ENCODE measurements at regions not wholly inside any gene's neighbourhood (a gene's known extent, or its start where the extent isn't known, plus 50 kb on each side); places are given as distances from the start of the nearest gene placed in this dataset.

- no peak for DNase-seq
Measured at GRCh38 chr3:118001380-118001779, 1033.3 kb downstream of the IGSF11 start.

- DNase-seq = no peak
Measured at GRCh38 chr3:118011910-118012309, 1022.7 kb downstream of the IGSF11 start.

GRCh38 chr3:118029049-118029448 is 1005.6 kb downstream of the IGSF11 start:
- no peak for DNase-seq

- DNase-seq = no peak
Measured at GRCh38 chr3:118036215-118036614, 998.4 kb downstream of the IGSF11 start.

GRCh38 chr3:118055381-118055780 is 979.3 kb downstream of the IGSF11 start:
- DNase-seq = no peak

GRCh38 chr3:118057086-118057485 is 977.6 kb downstream of the IGSF11 start:
- DNase-seq = no peak

GRCh38 chr3:118059096-118059495 is 975.5 kb downstream of the IGSF11 start:
- no peak for DNase-seq

- DNase-seq = no peak
Measured at GRCh38 chr3:118067439-118067838, 967.2 kb downstream of the IGSF11 start.

GRCh38 chr3:118075873-118076272 is 958.8 kb downstream of the IGSF11 start:
- no peak for DNase-seq

GRCh38 chr3:118077332-118077731 is 957.3 kb downstream of the IGSF11 start:
- no peak for DNase-seq

- no peak for DNase-seq
Measured at GRCh38 chr3:118080889-118081288, 953.8 kb downstream of the IGSF11 start.

GRCh38 chr3:118088696-118089095 is 946.0 kb downstream of the IGSF11 start:
- DNase-seq = no peak

- DNase-seq = no peak
Measured at GRCh38 chr3:118089563-118089962, 945.1 kb downstream of the IGSF11 start.

GRCh38 chr3:118097226-118097625 is 937.4 kb downstream of the IGSF11 start:
- no peak for DNase-seq

GRCh38 chr3:118097660-118098059 is 937.0 kb downstream of the IGSF11 start:
- no peak for DNase-seq

GRCh38 chr3:118098827-118099226 is 935.8 kb downstream of the IGSF11 start:
- DNase-seq = no peak

- no peak for DNase-seq
Measured at GRCh38 chr3:118101891-118102290, 932.8 kb downstream of the IGSF11 start.

- DNase-seq = no peak
Measured at GRCh38 chr3:118102737-118103136, 931.9 kb downstream of the IGSF11 start.

- DNase-seq = no peak
Measured at GRCh38 chr3:118108201-118108600, 926.4 kb downstream of the IGSF11 start.

GRCh38 chr3:118108769-118109168 is 925.9 kb downstream of the IGSF11 start:
- no peak for DNase-seq

- no peak for DNase-seq
Measured at GRCh38 chr3:118110211-118110610, 924.4 kb downstream of the IGSF11 start.

GRCh38 chr3:118116991-118117390 is 917.7 kb downstream of the IGSF11 start:
- DNase-seq = no peak

- DNase-seq = no peak
Measured at GRCh38 chr3:118126751-118127150, 907.9 kb downstream of the IGSF11 start.

GRCh38 chr3:118127992-118128391 is 906.7 kb downstream of the IGSF11 start:
- no peak for DNase-seq

GRCh38 chr3:118128886-118129285 is 905.8 kb downstream of the IGSF11 start:
- DNase-seq = no peak

GRCh38 chr3:118137778-118138177 is 896.9 kb downstream of the IGSF11 start:
- DNase-seq = no peak
